ENCODE measurements at regions not wholly inside any gene's neighbourhood (a gene's known extent, or its start where the extent isn't known, plus 50 kb on each side); places are given as distances from the start of the nearest gene placed in this dataset.

- DNase-seq (ENCODE audit: low read depth in 1 of 2, low spot score in 1 of 2): no peak
These were observed 55.2 kb upstream of the KCNH8 start for GRCh38 chr3:19093084-19093483.

DNA sequence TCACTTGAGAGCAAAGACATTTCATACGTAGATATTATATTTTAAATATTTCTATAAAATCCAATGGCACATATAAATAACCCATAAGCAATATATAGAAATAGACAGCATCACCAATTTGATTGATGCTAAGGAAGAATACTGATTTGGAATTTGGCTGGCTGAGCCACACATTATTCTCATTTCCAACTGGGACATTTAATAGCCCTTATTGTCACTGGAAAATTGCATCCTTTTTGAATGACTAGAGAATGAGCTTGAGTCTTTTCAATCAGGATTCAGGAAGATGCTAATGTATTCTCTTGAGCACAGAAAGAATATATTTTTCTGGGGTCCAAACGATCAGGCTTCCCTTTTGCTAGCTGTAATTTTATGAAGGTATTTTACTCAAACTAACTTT lies 70.9 kb upstream of the KCNH8 start:
- no peak for DNase-seq (ENCODE audit: low read depth in 1 of 2, low spot score in 1 of 2)

GRCh38 chr3:19075037-19075436 lies 73.3 kb upstream of the KCNH8 start:
- no peak for DNase-seq (ENCODE audit: low read depth in 1 of 2, low spot score in 1 of 2)

- no peak for DNase-seq (ENCODE audit: low read depth in 1 of 2, low spot score in 1 of 2)
These were observed 73.9 kb upstream of the KCNH8 start for GRCh38 chr3:19074257-19074900.

DNA sequence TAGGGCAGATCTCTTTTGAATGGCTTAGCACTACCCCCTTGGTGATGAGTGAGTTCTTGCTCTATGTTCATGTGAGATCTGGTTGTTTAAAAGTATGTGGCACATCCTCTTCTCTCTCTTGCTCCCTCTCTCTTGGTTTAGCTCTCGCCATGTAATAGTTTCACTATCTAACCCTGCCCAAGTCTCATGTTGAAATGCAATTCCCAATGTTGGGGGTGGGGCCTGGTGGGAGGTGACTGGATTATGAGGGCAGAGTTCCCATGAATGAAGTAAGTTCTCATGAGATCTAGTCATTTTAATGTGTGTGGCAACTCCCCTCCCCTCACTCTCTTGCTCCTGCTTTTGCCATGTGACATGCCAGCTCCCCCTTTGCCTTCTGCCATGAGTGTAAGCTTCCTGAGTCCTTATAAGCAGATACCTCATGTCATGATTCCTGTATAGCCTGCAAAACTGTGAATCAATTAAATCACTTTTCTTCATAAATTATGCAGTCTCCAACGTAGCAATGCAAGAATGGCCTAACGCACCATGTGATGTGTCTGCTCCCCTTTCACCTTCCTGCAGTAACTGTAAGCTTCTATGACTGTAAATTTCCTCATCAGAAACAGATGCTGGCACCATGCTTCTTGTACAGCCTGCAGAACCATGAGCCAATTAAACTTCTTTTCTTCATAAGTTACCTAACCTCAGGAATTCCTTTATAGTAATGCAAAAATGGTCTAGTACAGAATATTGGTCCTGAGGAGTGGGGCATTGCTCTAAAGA lies 74.8 kb upstream of the KCNH8 start:
- DNase-seq (ENCODE audit: low read depth in 1 of 2, low spot score in 1 of 2): no peak

DNA sequence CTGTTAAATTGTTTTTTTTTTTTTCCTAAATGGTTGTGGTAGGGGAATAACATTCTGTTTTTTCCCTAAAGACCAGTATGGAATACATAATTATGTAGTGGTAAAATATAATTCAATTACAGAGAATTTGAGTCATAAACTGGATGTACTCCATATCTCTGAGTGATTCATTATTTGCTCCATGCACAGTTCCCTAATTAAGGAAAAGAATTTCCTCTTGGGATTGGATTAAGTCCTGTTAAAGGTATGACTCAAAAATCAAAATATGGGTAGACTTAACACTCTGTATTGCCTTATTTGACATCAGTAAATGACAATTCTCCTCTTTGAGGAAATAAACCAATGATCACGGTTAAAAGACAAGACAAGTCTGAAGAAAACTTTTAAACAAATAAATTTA lies 78.0 kb upstream of the KCNH8 start:
- DNase-seq (ENCODE audit: low read depth in 1 of 2, low spot score in 1 of 2): no peak

DNA sequence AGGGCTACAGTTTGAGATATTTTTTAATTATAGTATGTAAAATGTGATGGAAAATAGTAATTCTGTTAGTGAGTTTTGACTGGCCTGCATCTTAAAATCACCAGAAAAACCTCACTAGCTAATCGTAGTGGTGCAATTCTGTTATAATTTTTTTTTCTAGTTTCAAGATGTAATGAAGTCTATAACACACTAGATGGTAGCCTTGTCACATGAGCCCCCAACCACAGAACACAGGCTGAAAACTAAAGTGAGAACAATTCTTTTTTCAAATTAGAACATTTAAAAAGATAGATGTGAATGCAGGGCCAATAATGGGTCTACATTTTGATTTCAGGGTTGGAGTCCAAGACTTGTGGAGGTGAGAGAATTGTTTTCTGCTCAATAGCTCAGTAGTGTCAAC lies 83.3 kb upstream of the KCNH8 start:
- no peak for DNase-seq (ENCODE audit: low read depth in 1 of 2, low spot score in 1 of 2)

DNA sequence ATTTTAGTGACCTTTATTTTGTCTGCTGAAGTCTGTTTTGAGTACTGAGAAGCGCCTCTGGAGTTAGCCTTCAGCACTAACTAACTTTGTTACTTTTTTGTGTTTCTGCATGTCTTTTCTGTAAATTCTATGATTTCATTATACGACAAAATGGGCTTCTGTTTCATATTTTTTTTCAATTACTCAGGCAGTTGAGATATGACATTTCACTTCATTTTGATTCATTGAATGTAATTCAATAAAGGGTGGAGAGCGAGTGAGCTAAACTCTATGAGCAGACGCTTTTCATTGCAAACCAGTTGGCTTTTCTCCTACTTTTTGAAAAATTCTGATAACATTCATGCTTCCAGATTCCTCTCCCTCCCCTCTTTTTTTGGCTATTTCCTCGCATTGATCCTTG lies 84.4 kb upstream of the KCNH8 start:
- DNase-seq (ENCODE audit: low read depth in 1 of 2, low spot score in 1 of 2): no peak

GRCh38 chr3:19060404-19060803 lies 87.9 kb upstream of the KCNH8 start:
- no peak for DNase-seq (ENCODE audit: low read depth in 1 of 2, low spot score in 1 of 2)

DNA sequence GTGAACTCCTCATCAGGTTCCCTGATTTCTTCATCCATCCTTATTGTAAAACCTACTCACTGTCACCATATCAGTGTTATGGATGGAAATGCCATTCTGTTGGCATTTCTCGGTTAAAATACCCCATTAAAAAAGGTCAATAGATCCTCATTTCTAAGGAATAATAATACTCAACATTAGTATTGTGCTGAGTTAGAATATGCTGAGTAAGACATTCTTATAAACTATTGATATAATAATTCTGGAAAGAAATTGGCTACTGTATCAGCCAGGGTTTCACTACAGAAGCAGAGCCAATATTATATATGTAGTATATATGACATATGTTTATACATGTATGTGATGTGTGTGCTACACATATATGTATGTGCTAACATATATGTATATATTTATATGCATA lies 95.4 kb upstream of the KCNH8 start:
- DNase-seq (ENCODE audit: low read depth in 1 of 2, low spot score in 1 of 2): no peak

DNA sequence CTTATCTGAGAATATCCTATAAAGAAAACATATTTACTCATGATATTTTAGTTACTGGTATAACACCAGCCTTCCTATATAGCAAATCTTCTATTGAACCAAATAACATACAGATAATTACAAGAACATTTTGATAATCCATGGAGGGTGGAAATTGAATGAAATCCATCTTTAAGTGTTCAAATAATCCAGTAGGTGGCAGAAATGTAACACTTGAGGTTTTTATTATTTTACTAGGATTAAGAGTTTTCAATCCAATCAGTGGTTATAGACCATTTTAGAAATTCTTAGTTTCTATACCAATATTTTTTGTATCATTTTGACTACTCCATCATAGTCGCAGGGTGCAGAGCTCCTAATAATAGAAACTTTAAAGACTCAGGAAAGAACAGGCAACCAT lies 101.9 kb upstream of the KCNH8 start:
- DNase-seq (ENCODE audit: low read depth in 1 of 2, low spot score in 1 of 2): no peak

GRCh38 chr3:19030522-19030839 lies 117.8 kb upstream of the KCNH8 start:
- DNase-seq (ENCODE audit: low read depth in 1 of 2, low spot score in 1 of 2): no peak

GRCh38 chr3:19029837-19030521 lies 118.3 kb upstream of the KCNH8 start:
- DNase-seq (ENCODE audit: low read depth in 1 of 2, low spot score in 1 of 2): no peak

DNA sequence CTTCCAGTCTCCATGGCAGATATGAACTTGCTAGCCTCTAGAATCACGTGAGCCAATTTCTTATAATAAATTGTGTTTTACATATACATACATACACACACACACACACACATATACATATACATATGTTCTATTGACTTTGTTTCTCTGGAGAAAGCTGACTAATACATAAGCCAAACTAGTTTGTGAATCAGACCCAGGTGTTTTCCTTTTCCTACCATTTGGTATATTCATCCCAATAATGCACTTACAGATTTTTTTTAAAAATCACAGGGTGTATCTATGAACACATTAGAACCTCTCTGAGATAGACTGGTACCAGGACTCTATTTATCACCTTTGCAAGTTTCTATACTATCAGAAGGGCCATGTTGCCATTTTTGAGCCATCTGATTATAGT lies 122.9 kb upstream of the KCNH8 start:
- DNase-seq (ENCODE audit: low read depth in 1 of 2, low spot score in 1 of 2): no peak

GRCh38 chr3:19022546-19022945 lies 125.8 kb upstream of the KCNH8 start:
- DNase-seq (ENCODE audit: low read depth in 1 of 2, low spot score in 1 of 2): no peak

DNA sequence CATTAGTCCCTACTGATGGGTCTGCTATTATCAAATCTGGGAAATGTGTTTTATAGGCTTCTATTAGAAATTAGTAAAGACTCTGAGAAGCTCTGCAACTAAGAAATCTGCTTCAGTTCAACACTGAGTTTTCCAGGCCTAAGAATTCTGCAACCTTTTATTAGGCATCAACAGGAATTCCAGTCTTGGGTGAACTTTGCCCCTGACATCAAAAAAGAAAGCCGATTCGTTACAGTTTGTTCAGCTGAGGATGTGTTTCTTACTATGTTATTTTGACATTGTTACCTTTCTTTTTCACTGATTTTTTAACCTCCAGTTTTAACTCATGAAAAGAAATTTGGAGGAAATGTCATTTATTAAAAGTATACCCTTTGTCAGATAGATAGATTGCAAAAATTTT lies 131.5 kb upstream of the KCNH8 start:
- no peak for DNase-seq (ENCODE audit: low read depth in 1 of 2, low spot score in 1 of 2)

GRCh38 chr3:19013879-19014278 lies 134.4 kb upstream of the KCNH8 start:
- DNase-seq (ENCODE audit: low read depth in 1 of 2, low spot score in 1 of 2): no peak

DNA sequence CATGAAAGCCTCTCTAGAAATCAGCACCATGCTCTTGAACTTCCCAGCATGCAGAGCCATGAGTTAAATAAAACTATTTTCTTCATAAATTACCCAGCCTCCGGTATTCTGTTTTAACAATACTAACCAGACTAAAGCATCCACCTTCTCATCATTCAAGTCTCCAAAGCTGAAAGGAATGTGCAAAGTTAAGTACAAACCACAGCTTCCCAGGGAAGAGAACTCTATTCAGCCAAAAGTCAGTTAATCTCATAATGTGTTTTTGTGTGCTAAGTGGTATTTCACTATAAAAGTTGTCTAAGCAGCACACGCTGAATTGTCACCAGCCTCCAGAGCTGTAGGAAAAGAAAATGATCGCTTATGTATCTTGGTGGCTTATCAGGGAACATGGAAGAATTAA lies 135.5 kb upstream of the KCNH8 start:
- DNase-seq (ENCODE audit: low read depth in 1 of 2, low spot score in 1 of 2): no peak

DNA sequence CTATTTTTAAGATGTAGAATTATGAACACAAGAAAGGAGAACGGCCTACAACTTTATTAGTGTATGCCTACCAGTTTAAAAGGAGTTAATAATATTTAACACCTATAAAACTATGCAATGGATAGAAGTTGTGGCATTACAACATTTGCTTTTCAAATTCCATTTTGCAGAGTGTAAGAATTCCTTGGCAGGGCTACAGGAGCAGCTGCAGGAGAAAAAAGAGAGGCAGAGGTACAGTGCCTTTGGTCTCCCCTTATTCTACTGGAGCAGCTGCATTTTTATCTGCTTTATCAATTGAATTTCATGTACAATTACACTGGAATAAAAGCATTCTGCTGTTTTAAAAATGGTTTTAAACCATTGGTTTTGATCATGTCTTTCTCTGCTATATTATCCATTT lies 145.7 kb upstream of the KCNH8 start:
- DNase-seq (ENCODE audit: low read depth in 1 of 2, low spot score in 1 of 2): no peak

DNA sequence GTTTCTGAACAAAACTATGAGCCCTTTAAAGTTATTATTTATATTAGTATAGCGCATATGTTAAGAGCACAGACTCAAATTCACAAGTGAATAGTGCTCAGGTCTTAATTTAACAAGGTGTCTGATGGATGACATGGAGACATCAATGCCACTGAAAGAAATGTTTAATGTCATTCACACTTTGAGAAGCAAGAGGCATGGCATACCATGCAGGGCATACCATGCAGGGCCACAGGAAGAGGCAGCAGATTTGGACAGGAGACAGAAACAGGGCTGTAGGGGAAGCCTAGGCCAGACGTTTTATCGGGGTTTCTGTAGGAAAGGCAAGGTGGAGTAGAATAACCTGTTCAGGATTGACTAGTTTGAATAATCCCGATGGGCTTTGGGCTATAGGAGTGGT lies 150.2 kb upstream of the KCNH8 start:
- DNase-seq (ENCODE audit: low read depth in 1 of 2, low spot score in 1 of 2): no peak

- no peak for DNase-seq (ENCODE audit: low read depth in 1 of 2, low spot score in 1 of 2)
These were observed 155.6 kb upstream of the KCNH8 start for GRCh38 chr3:18992709-18993108.

DNA sequence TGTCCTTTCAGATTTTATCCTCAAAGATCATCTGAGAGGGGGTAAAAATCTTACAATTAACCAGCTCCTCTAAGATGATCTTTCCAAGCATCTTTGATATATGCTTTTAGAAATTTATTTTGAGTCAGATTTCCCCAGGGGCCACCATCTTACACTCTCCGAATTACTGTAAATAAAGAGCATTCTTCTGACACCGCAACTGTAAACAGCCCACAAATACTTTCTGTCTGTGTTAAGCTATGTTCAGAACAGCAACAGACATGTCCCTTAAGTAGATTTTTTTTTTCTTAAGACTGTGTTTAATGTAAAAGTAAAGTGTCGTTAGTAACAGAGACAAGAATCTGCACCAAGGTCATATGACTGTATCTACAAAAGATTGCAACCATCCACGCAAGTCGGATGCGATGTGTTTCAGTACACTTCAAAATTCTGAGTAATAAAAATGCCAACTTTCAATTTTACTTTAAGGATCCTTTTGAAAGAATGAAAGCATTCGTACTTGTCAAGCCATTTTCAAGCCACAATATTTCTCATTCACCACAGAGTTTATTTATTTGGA lies 159.0 kb upstream of the KCNH8 start:
- no peak for DNase-seq (ENCODE audit: low read depth in 1 of 2, low spot score in 1 of 2)

All from activated CD4-positive, alpha-beta T cell treated with anti-CD3 and anti-CD28 coated beads, Interleukin-2, amount 50 U/mL, for 24 hours (primary cell).